GM19240 (cell line): ENCODE measurements at regions not wholly inside any gene's neighbourhood (a gene's known extent, or its start where the extent isn't known, plus 50 kb on each side); places are given as distances from the start of the nearest gene placed in this dataset.
"Not testable (repeated sequence)": the region's sequence is repeated elsewhere in the genome, so short reads cannot be mapped to it uniquely, and the experiment has no call there.

Source experiments
- DNase-seq: peaks from one replicate; pipeline ENCODE4 v3.0.0; 2011; ENCODE audit warnings: low spot score; ENCODE audit not compliant: insufficient read length

DNA sequence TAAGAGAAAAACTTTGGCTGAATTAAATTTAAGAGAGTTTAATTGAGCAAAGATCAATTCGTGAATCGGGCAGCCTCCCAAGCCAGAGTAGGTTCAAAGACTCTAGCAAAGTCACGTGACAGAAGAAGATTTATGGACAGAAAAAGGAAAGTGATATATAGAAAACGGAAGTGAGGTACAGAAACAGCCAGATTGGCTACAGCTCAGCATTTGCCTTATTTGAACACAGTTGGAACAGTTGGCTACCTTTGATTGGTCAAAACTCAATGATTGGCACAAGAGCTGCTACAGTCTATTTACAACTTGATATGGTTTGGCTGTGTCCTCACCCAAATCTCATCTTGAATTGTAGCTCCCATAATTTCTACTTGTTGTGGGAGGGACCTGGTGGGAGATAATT lies 102.6 kb downstream of the PLG start:
- no peak for DNase-seq

DNA sequence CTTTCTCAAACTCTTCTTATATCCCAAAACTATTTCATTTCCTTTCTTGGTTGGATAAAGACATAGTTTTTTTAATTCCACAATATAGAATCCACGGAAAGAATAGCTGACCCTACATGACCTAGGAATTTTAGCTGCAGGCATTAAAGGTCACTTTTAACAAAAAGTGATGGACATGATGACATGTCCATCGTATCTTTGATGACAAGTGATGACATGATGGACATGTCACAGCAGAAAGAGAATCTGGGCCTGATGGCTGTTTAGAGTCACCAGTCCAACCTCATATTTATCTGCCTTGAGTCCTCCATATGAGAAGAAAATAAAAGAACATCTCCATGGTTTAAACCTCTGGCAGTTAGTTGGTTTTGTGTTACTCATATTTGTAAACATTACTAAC lies 106.2 kb downstream of the PLG start:
- DNase-seq: no peak

DNA sequence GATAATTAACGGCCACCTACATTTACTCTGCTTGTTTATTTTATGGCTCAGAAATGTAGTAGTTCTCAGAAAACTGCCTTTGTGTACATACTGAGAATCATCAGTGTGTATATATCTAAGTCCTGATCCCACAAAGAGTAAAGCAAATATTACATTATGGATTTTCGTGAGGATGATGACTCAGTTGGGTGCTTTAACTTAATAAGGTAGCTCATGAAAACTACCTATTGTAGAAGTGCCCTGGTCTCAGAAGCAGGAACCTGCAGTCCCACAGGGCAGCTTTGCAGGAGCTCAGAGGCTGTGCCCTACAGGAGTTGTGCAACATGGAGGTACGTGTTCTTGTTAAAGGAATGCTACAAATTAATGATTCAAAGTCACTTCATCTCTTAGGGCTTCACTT lies 108.2 kb downstream of the PLG start:
- DNase-seq: no peak

DNA sequence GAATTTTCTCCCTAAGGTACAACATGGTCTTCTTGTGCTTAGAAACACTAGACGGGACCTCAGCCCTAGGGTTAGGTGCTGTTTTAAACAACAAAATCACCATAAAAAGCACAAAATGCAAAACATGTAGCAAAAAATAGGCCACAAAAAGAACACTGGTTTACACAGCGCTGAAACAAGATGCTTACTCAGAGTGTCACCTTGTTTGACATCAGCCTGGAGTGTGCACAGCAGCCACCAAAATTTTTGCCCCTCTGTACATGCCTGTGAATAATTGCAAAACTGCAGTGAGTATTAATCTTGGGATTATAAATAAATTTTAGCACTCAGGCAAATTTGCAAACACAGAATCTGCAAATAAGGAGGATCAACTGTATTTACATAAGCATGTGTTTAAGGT lies 110.1 kb downstream of the PLG start:
- DNase-seq: no peak

DNA sequence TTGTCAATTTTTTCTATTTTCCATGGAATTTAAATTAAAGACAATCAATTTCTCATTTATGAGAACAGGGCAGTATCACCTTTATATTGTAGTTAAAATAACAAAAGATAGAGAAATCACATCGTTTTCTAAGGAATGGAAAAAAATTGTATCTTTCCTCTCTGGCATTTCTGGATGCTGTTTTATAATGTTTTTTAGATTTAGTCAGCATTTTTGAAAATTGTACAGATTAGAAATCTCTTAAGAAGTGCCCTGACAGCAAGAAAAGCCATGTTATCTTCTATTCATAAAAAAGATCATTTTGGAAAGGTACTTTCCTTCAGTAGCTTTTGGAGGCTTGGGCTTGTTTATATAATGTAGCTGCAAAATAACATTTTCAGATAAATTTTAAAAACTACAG lies 116.9 kb downstream of the PLG start:
- no peak for DNase-seq

DNA sequence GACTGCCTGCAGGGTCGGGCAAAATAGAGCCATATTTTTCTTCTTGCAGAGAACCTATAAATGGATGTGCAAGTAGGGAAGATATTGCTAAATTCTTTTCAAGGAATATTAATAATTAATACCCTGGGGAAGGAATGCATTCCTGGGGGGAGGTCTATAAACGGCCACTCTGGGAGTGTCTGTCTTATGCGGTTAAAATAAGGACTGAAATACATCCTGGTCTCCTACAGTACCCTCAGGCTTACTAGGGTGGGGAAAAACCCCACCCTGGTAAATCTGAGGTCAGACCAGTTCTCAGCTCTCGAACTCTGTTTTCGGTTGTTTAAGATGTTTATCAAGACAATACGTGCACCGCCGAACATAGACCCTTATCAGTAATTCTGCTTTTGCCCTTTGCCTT lies 118.6 kb downstream of the PLG start:
- not testable (repeated sequence) for DNase-seq

DNA sequence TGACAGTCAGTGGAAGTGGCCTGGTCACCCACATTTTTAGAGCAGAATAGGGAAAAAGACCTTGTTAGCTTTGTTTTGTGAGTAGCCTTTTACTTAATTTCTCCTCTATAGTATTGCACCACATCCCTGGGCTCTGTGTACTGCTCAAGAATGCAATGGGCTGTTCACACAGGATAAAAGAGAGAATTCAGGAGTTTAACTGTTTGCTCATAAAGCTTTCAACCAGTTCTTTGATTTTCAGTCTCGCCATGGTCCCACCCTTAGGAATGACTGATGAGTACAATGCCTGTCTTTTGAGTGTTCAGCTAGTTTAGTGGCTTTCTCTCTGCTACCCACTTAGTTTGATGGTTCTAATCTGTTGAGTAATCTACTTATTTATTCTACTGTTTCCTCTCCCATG lies 129.7 kb downstream of the PLG start:
- DNase-seq: no peak

DNA sequence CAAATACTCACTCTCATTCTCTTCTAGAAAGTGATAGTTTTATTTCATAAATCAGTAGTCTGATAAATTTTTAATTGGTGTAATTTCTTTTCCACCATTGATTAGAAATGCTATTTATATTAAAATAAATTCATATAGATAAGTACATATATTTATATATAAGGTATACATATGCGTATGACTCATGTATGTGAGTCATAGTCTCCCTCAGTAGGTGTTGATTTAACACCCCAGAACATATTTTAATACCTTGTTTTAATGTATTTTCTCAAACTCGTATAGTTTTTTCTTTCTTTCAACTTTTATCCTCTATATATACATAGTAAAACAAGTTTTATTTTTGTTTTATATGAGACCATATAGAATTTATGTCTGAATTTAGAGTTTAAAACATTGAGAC lies 130.4 kb downstream of the PLG start:
- DNase-seq: no peak

DNA sequence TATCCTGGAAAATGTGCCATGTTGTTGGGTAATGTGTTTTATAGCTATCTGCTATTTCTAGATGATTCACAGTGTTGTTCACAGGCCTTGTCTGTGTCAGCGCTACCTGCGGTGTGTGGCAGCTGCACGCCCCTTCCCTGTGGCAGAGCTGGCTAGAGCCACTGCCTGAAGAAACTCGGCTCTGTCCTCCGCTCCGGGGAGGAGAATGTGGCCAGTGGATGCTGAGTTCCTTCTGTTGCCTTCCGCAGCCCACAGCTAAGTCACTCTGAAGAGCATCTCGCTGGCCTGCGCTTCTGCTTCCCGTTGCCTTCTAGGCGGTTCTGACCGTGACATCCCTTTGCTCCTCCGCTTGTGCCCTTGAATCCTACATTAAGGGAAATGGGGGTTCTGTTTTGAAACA lies 135.1 kb downstream of the PLG start:
- no peak for DNase-seq

DNA sequence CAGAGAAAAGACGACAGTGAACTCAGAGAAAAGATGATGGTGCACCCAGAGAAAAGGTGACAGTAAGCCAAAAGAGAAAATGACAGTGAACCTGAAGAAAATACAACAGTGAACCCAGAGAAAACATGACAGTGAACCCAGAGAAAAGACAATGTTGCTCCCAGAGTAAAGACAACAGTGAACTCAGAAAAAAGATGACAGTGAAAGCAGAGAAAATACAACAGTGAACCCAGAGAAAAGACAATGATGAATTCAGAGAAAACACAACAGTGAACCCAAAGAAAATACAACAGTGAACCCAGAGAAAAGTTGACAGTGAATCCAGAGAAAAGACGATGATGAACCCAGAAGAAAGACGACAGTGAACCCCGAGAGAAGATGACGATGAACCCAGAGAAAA lies 140.5 kb upstream of the MAP3K4 start:
- DNase-seq: no peak

DNA sequence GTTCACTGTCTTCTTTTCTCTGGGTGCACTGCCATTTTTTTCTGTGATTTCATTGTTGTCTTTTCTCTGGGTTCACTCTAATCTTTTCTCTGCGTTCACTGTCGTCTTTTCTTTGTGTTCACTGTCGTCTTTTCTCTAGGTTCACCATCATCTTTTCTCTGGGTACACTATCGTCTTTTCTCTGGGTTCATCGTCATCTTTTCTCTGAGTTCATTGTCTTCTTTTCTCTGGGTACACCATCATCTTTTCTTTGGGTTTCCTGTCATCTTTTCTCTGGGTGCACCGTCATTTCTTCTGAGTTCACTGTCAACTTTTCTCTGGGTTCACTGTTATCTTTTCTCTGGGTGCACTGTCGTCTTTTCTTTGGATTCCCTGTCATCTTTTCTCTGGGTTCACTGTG lies 137.6 kb upstream of the MAP3K4 start:
- no peak for DNase-seq

DNA sequence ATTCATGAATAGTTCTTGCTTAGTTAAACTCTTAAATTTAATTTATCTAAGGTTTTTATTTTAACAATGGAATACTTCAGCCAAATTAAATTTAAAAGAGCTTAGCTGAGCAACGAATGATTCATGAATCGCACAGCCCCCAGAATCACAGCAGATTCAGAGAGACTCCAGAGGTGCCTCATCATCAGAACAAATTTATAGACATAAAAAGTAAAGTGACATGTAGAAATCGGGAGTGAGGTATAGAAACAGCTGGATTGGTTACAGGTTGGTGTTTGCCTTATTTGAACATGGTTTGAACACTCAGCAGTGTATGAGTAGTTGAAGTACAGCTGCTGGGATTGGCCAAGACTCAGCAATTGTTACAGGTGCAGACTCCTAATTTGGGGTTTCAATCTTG lies 132.7 kb upstream of the MAP3K4 start:
- DNase-seq: no peak

DNA sequence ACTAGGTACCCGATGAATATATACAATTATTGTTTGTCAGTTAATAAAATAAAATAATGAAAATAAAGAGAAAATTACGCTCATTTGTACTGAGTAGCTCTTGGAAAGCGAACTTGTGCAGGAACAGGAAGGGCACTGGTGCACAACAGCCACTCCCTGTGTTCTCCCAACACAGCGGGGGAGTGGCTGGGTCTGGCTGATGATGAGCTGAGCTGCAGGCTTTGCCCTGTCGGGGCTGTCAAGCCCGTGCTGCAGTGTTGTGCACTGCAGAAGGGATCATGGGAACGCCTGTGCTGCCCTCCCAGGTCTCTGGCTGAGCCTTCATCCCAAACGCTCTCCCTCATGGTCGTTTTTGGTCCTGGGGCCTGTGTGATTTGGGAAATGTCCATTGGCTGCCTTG lies 131.7 kb upstream of the MAP3K4 start:
- no peak for DNase-seq

DNA sequence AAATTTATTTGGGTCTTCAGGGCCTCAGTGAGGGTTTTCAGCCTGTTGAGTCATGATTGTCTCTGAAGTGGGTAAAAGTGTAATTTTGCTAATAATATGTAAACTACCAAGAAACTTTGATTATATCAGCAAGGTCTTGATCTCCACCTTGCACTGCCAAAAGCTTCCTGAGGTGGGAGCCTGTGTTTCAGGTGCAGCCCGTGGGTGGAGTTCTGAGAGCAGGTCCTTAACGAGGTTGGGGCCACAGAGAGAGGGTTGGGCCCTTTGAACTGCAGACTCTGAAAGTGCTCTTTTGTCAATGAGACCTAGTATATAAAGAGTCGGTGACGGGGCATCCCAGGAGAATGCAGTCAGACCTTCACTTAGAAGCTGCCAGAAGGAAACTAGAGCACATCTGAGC lies 129.7 kb upstream of the MAP3K4 start:
- DNase-seq: no peak

DNA sequence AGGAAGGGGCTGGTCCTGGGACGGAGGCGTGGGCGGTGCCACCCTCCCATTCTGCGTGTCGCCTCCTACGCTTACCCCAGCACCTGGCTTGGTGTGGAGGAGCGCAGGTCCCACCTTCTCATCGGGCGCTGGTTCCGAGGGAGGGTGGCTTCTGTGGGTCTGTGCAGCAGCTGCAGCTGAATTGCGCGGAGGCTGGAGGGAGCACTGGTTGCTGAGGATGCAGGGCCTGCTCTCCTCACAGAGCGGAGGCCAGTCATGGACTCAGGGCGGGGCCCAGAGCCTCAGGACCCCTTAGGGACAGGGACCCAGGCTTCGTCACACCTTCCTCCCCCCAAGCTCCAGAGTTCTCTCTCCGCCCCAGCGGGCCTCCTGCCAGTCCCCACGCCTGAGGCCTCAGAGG lies 127.8 kb upstream of the MAP3K4 start:
- DNase-seq: no peak

DNA sequence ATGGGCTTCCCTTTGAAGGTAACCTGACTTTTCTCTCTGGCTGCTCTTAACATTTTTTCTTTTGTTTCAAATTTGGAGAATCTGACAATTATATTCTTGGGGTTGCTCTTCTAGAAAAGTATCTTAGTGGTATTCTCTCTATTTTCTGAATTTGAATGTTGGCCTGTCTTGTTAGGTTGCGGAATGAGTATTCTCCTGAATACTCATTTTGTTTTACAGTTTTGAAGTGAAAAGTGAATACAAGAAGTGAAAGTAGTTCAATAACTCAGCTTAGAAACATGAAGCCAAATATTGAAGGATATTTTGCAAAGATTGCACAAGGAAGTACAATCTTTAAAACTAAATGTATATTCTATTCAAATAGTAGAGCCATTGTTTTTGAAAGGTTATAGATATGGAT lies 120.2 kb upstream of the MAP3K4 start:
- no peak for DNase-seq

DNA sequence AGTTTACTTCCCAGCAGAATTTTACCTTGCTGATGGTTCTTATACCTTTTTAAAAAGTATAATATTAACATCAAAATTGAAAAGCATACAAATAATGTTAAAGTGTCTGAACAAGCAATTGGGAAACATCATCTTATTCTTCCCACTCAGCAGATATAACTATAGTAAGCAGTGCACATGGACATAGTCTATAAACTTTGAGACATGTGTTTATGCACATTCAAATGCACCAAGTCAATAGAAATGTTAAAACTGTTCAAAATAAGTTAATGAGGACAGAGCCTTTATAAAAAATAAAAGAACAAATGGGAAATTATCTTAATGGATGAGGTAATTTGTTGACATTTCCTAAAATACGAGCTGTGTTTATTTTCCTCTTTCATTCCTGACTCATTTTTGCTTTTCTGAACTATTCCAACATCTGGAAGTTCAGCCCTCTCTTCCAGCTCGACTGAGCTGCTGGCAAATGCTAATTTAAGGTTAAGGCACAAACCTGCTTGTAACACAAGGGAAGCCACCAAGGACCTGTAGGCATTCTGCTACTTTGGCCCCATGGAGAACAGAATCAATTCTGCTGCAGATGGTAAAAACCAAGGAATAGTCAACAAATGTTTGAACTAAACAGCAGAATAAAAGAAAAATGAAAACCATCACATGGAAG lies 110.3 kb upstream of the MAP3K4 start:
- DNase-seq: no peak

DNA sequence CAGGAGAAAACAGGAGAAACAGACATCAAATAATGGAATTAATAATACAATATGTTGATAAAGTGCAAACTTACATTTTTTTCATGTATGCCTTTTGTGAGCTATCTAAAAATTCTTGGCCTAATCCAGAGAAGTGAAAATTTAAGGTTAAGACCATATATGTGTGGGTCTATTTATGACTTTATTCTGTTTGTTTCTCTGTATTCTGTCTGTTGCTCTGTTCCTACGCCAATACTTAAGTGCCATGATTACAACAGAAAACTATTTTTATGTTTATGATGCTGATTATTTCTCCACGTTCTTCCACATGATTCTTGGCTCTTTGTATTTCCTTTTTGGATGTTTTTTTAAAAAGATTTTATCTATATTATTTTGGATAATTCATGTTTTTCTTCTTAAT lies 109.6 kb upstream of the MAP3K4 start:
- DNase-seq: no peak

DNA sequence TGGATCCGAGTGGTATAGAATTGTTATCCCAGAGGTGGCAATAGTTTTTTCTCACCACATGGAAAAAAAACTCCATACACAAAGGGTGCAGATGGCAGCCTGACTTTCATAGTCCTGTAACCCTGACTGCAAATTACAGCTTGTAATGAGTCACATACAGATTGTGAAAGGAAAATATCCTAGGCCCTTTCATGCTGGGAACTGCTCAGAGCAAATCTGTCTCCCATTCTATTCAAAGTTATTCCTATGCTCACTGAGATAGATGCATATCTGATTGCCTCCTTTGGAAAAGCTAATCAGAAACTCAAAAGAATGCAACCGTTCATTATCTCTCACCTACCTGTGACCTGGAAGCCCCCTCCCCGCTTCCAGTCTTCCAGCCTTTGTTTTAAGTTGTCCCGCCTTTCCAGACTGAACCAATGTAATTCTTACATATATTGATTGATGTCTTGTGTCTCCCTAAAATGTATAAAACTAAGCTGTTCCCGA lies 108.7 kb upstream of the MAP3K4 start:
- no peak for DNase-seq

DNA sequence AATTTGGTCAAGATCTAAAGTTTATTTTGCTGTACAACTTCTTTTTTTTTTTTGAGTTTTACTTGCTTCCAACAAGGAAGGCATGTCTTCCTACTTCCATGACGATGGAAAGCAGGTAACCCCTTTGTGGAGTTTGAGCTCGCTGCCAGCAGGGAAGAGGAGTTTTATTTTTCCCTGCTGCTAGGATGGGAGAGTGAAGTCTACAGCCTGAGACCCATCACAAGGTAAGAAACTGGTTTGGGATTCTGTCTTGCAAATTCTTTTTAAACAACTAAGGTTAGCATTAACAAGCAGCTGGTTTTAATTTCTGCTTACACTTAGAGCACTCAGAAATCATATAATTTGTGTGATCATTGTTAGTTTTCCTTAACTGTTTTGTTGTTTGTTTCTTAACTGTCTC lies 108.0 kb upstream of the MAP3K4 start:
- no peak for DNase-seq

DNA sequence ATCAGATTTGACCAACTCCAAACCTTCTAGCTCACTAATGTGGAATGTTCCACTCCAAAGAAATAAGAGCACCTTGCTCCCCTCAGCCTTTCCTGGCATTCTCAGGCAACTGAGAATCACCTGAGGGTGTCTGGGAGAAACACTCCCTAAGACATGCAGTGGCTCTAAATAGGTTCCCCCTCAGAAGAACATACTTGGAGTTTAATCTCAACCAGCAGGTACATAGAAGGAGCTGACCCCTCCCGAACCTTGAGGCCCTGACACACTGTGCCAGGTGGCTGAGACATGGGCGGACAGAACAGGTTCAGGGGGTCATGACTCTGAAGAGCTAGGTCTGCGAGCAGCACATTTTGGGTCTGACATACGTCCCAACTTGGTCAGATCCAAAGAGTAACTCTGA lies 107.6 kb upstream of the MAP3K4 start:
- DNase-seq: no peak

DNA sequence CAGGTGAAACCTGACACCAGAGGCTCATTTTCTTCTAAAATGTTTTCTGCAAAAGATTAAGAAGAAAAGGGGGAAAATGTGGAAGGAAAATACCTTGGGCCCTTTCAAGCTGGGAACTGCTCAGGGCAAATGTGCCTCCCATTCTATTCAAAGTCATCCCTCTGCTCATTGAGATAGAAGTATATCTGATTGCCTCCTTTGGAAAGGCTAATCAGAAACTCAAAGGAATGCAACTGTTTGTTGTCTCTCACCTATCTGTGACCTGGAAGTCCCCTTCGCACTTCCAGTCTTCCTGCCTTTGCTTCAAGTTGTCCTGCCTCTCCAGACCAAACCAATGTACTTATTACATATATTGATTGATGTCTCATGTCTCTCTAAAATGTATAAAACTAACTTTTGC lies 102.4 kb upstream of the MAP3K4 start:
- not testable (repeated sequence) for DNase-seq

DNA sequence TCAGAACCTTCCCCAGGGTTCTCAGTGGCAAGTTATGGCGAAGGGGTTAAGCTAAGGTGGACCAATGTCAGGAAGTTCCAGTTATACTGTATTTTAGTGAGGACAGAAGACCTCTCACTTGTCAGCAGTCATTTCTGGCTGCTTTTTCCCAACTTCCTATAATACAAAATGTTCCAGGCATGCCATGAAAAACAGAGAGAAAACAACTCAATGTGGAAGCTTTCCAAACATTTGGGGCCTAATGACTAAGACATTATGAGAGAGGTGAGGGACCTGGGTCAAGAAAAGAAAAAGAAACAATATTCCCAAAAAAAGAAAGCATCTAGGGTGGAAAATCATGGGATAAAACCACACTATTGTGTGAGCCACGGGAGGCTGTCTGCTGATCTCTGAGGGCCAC lies 99.9 kb upstream of the MAP3K4 start:
- DNase-seq: no peak

DNA sequence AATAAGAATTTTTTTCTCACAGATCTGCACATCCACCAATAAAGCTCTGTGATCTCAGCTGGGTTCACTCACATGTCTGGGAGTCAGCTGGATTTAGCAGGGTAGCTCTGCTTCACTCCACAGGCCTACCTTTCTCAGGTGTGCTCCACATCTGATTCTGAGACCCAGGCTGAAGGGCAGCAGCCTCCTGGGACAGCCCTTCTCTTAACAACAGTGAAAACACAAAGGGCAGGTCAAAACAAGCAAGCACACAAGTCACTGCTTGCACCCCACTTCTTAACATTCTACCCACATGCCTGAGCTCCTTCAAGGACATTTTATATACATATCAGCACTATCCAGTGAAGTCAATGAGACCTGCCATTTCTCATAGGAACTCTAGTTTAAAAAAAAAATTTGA lies 96.0 kb upstream of the MAP3K4 start:
- DNase-seq: no peak
